ENCODE measurements at regions not wholly inside any gene's neighbourhood (a gene's known extent, or its start where the extent isn't known, plus 50 kb on each side); places are given as distances from the start of the nearest gene placed in this dataset.

GRCh38 chr1:94325377-94326302 is 88.3 kb upstream of the ARHGAP29 start:
- TF ChIP-seq CTCF (IDR thresholded peaks at IDR 0.05; ENCODE audit: insufficient read depth, low read length) (no peak), POLR2AphosphoS5 (IDR thresholded peaks at IDR 0.05; ENCODE audit: low read depth) (no peak), REST (IDR thresholded peaks at IDR 0.05; ENCODE audit: insufficient replicate concordance, low read depth) (no peak), SPI1 (IDR thresholded peaks at IDR 0.05; ENCODE audit: borderline replicate concordance, low read depth) (no peak), GABPA (IDR thresholded peaks at IDR 0.05; ENCODE audit: low read depth) (no peak)

Measured in HL-60 (cell line).